T-helper 1 cell (primary cell): ENCODE measurements at regions not wholly inside any gene's neighbourhood (a gene's known extent, or its start where the extent isn't known, plus 50 kb on each side); places are given as distances from the start of the nearest gene placed in this dataset.

ENCODE experiments used
- DNase-seq, 5 donors: peaks; one replicate each; pipeline ENCODE4 v3.0.0-alpha.2; 2012 to 2020

GRCh38 chr4:22217480-22217879, 268.9 kb upstream of the KCNIP4 start:
- no peak for DNase-seq

GRCh38 chr4:22216278-22216677, 267.7 kb upstream of the KCNIP4 start:
- DNase-seq = no peak

GRCh38 chr4:22215084-22215483, 266.5 kb upstream of the KCNIP4 start:
- no peak for DNase-seq

DNA sequence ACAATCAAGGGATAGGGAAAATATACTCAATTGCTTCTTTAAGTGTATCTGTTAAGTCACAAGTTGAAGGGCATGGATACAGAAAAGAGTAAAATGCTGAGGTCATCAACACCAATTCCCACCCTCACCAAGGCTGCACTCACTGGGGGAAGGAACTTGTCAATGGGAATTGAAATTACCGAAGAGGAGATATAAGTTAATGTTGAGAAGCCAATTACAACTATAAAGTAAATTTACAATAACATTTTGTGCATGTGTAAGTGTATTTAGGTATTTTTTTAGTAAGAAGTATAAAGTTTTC, 255.1 kb upstream of the KCNIP4 start:
- no peak for DNase-seq

- DNase-seq = no peak
Observed at GRCh38 chr4:22202975-22203710, 254.6 kb upstream of the KCNIP4 start.

GRCh38 chr4:22202246-22202974, 253.8 kb upstream of the KCNIP4 start:
- DNase-seq = no peak

- no peak for DNase-seq
Observed at GRCh38 chr4:22201256-22201655, 252.7 kb upstream of the KCNIP4 start.

DNA sequence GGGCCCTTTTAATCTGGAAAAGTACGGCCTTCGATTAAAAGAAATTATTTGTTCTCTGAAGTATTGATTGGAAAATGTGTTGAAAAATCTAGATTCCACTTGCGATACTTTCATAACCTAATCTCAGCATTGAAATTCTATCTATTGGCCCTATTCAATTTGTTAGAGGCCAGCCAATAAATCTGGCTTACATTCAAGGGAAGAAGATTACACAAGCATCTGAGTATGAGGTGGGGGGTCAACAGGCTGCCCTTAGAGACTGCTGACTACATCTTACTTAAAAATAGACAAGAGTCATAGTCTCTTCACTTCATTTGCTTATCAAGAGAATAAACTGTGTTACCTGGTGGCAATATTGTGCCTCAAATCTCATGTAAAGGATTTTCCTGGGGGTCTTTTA, 248.0 kb upstream of the KCNIP4 start:
- no peak for DNase-seq

- no peak for DNase-seq
Observed at GRCh38 chr4:22192084-22192511, 243.5 kb upstream of the KCNIP4 start.

- DNase-seq = no peak
Observed at GRCh38 chr4:22191565-22191964, 243.0 kb upstream of the KCNIP4 start.

- no peak for DNase-seq
Observed at GRCh38 chr4:22190855-22191254, 242.3 kb upstream of the KCNIP4 start.

DNA sequence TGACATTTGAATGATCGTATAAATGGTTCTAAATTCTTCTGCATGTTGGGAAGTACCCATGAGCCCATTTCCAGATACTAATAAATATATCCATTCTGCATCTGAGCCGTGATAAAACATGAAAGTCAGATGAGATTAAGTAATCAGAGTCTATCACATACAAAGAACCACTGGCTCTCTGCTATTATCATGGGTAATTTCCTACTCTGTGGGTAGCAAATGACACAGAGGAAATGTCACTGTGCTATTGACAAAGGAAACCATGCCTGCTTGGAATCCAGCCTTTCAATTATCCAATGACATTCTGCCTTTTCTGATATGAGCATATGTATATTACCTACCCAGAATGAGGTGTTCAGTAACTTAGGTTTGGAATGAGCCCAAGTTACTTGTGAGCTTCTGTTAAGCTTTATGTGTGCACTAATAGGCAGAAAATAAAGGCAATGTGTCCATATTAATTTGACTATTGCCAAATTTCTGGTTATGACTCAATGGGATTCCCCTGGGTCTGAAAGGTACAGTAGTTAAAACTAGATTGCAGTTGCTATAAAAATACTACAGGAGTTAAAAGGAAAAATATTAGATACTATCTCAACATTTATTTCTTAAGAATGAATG, 238.7 kb upstream of the KCNIP4 start:
- no peak for DNase-seq

- DNase-seq = no peak
Observed at GRCh38 chr4:22181736-22182135, 233.2 kb upstream of the KCNIP4 start.

DNA sequence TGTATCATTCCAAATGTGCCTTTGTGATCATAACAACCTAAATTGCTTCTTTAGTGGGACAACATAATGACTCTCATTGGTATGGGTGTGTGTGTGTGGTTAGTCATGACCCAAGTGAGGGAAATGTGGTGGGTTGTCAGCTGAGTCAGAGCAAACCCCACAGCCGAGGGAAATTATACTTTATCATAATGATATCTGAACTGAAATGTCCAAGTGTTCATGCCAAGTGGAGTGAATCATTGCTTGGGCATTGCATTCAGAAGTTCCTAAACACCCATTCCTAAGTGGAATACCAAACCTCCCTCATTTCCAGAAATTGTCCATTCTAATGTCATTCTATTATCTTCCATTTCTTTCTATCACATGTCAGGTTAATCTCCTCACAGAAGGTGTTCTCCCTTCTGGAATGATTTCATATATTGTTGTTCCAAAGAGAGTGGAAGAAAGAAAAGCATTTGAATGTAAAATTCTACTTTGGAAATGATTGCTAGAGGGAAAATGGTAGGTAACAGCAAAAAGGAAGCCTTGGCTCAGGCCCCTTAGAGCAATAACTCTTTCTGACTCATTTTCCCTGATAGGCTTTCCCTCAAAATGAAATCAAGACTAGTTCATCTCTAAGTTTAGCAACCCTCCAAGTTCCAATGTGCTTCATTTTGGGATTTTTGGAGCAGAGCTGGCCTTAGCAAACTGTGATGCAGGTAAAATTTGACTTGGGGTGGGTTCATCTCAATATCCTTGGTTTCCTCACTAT, 230.7 kb upstream of the KCNIP4 start:
- no peak for DNase-seq

- DNase-seq = no peak
Observed at GRCh38 chr4:22174640-22175039, 226.1 kb upstream of the KCNIP4 start.

DNA sequence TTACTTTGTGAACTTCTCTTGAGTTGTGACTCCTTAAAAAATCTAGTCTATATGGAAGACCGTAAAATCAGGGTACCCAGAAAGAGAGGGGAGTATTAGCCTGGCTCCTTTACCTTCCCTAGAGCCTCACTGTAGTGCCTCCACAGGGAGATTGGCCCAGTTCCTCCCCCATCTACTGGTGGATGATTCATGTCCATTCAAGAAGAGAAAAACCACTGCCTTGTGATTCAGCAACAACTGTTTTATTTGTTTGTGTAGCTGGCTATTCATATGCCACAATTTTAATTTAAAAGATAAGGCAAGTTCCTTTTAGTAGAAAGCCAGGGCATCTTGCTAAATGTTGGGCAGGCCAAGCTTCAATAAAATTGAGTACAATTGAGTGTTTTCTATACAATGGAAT, 221.8 kb upstream of the KCNIP4 start:
- DNase-seq = no peak

DNA sequence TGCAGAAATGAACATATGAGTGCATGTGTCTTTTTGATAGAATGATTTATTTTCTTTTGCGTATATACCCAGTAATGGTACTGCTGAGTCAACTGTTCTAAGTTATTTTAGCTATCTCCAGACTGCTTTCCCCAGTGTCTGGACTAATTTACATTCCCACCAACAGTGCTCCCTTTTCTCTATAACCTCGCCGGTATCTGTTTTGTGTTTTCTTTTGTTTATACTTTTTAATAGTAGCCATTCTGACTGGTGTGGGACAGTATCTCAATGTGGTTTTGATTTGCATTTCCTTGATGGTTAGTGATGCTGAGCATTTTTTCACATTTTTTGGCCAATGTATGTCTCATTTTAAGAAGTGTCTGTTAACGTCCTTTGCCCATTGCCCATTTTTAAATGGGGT, 218.6 kb upstream of the KCNIP4 start:
- no peak for DNase-seq

- no peak for DNase-seq
Observed at GRCh38 chr4:22162454-22162853, 213.9 kb upstream of the KCNIP4 start.

DNA sequence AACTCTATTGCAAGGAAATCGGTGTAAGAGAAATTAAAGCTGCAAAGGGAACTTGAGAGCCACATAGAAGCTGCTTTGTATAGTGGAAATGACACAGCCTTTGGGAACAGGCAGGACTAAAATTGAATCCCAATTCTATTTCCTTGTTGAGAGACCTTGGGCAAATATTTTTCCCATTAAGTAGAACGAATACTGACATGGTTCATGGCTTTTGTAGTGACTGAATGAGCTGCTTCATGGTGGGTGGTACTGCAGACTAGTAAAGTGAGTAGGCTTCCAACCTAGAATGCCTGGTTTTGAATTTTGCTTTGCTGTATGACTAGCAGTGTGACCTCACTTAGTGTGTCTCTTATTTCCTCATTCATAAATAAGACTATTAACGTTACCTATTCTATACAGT, 182.2 kb upstream of the KCNIP4 start:
- no peak for DNase-seq

DNA sequence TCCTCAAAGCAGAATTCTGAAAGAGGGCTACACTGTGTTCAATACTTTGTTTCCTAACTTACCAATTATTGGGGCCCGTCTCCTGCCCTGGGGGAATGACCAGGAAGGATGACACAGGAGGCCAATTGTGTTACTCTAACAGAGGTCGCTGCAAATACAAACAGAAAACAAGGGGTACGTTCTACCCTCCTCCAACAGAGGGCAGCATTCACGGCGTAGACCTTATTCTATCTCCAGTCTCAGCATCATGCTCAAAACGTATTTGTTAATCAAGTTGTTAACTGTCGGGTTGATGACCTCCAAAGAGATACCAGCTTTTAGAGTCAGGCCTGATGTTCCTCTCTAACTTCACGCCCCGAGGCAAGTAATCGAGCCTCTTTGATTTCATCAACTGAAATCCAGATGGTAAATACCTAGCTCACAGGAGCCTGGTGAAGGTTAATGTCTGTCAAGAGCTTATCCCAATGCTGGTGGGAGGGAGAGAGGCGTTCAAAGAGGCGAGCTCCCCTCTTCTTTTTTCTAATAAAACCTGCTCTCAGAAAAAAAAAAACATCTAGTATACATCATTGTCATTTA, 181.0 kb upstream of the KCNIP4 start:
- DNase-seq = peak in 1 of 5 donors; percentile 2

- DNase-seq = no peak
Observed at GRCh38 chr4:22122062-22122461, 173.5 kb upstream of the KCNIP4 start.

GRCh38 chr4:22115262-22115661, 166.7 kb upstream of the KCNIP4 start:
- DNase-seq = no peak

DNA sequence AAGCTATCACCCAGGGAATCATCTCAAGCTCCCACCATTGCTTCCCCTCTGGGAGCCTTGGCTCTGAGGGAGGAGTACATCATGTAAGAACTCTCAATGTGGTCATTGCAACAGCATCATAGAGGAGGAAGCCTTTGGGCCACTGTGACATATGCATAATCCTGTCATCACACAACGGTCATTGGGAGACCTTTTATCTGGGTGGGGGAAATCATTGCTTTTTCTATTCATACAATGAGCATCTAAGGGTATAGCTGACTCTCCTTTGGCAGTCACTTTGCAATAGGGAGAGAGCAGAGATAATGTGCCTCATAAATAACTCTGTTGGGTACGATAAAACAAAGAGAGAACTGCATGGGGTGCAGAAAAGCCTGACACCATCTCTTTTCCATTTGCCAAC, 155.2 kb upstream of the KCNIP4 start:
- no peak for DNase-seq
